ENCODE measurements at regions not wholly inside any gene's neighbourhood (a gene's known extent, or its start where the extent isn't known, plus 50 kb on each side); places are given as distances from the start of the nearest gene placed in this dataset.

DNA sequence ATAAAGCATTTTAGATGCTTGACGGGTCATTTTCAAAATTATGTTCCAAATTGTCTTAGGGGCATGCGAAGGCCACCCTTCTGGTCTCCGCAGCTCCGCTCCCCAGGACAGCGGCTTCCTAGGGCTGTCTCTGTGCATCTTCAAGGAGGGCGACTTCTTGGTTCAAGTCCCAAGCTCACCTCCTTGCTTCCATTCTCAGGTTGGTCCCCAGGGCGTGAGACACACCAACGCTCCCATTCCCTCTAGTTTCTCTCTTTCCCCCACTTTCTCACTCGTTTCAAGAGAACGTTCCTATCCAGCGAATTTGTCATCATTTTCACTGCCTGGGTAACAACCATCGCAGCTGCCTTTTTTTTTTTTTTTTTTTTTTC, 109.4 kb upstream of the CCND2 start:
- Histone ChIP-seq H3K4me3 (ENCODE audit: low read depth, low read length) (peak overlapping the region; percentile 45), H3K27me3 (replicated peaks) (no peaks in the 10 kb centered on the region), H3K27ac (no peak overlapping the region), H3K36me3 (replicated peaks) (no peaks in the 10 kb centered on the region)
- DNase-seq: no peak
- in situ Hi-C loops (cut with HindIII; ENCODE audit: low pct_ligation_motif_present, low sequenced_read_pairs): no loop called here
- TF ChIP-seq, protein P1, sequence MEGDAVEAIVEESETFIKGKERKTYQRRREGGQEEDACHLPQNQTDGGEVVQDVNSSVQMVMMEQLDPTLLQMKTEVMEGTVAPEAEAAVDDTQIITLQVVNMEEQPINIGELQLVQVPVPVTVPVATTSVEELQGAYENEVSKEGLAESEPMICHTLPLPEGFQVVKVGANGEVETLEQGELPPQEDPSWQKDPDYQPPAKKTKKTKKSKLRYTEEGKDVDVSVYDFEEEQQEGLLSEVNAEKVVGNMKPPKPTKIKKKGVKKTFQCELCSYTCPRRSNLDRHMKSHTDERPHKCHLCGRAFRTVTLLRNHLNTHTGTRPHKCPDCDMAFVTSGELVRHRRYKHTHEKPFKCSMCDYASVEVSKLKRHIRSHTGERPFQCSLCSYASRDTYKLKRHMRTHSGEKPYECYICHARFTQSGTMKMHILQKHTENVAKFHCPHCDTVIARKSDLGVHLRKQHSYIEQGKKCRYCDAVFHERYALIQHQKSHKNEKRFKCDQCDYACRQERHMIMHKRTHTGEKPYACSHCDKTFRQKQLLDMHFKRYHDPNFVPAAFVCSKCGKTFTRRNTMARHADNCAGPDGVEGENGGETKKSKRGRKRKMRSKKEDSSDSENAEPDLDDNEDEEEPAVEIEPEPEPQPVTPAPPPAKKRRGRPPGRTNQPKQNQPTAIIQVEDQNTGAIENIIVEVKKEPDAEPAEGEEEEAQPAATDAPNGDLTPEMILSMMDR (IDR thresholded peaks at IDR 0.05; ENCODE audit: low read depth, low read length, missing control alignments): no peak

- Histone ChIP-seq H3K4me3 (ENCODE audit: low read depth, low read length) (no peak overlapping the region), H3K36me3 (replicated peaks) (no peaks in the 10 kb centered on the region), H3K27ac (no peak overlapping the region), H3K27me3 (replicated peaks) (no peaks in the 10 kb centered on the region)
- TF ChIP-seq, protein P1 (IDR thresholded peaks at IDR 0.05; ENCODE audit: low read depth, low read length, missing control alignments): no peak
- in situ Hi-C loops (cut with HindIII; ENCODE audit: low pct_ligation_motif_present, low sequenced_read_pairs): no loop called here
- no peak for DNase-seq
These were observed 111.8 kb upstream of the CCND2 start for GRCh38 chr12:4161718-4162117.

DNA sequence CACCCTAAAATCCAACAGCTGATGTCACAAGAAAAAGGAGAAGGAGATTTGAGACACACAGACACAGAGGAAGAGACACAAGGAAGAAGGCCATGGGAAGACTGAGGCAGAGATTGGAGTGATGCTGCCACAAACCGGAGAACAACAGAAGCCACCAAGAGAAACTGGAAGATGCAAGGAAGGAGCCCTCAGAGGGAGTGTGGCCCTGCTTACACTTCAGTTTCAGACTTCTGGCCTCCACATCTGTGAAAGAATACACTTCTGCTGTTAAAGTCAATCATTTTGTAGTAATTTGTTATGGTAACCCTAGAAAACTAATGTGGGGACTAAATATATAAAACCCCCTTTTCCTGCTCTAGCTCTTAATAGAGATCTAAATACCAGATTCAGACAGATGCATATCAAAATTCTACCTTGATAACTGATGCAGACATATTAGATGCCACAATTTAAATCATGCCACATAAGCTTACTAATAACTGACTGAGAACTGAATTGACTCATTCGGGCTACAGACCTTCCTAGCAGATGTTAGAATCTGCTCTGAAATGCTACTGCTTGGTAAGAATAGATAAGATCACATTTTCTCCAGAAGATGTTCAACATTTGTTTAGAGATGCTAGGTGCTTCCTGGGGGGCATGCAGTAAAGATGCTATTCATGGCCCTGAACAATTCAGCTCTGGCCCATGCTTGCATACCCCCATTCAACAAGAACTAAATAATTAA, 113.1 kb upstream of the CCND2 start:
- DNase-seq: no peak
- Histone ChIP-seq H3K4me3 (ENCODE audit: low read depth, low read length) (no peak overlapping the region), H3K36me3 (replicated peaks) (no peaks in the 10 kb centered on the region), H3K27ac (no peak overlapping the region), H3K27me3 (replicated peaks) (no peaks in the 10 kb centered on the region)
- in situ Hi-C loops (cut with HindIII; ENCODE audit: low pct_ligation_motif_present, low sequenced_read_pairs): no loop called here
- TF ChIP-seq, protein P1 (IDR thresholded peaks at IDR 0.05; ENCODE audit: low read depth, low read length, missing control alignments): no peak

DNA sequence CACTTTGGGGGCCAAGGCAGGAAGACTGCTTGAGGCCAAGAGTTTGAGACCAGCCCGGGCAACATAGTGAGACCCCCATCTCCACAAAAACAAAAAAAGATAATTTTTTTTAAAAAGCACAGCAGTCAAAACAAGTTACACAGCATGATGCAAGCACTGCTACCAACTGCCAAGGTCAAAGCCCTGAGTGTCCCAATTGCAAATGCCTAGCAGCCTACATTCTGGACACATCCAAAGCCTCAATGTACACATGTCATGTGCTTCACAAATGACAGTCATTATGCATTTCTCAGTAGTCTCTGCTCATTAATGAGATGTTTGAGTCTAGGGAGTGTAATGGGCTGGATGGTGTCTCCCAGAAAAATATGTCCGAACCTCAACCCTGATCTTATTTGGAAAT, 113.7 kb upstream of the CCND2 start:
- no peaks in the 10 kb centered on the region for H3K36me3 ChIP-seq (replicated peaks)
- no peaks in the 10 kb centered on the region for H3K27me3 ChIP-seq (replicated peaks)
- H3K27ac ChIP-seq: no peak overlapping the region
- TF ChIP-seq, protein P1 (IDR thresholded peaks at IDR 0.05; ENCODE audit: low read depth, low read length, missing control alignments): no peak
- DNase-seq: no peak
- H3K4me3 ChIP-seq (ENCODE audit: low read depth, low read length): no peak overlapping the region
- in situ Hi-C loops (cut with HindIII; ENCODE audit: low pct_ligation_motif_present, low sequenced_read_pairs): no loop called here

DNA sequence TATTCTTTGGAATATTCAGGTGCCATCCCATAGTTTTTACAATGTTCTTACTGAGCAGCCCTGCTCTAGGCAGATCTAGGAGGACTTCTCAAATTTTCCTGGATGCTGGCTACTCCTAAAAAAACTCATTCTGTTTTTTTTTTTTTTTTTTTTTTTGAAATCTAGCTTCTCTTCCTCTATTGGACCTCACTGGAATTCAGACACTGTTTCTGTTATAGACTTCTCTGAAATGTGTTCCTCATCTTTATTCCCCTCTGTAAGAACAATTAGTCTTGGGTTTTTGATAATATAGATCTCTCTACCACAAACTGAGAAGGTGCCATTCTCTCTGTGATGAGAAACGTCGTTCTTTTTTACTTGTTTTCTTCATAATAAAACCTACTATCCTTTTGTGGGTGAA, 115.3 kb upstream of the CCND2 start:
- Histone ChIP-seq H3K27me3 (replicated peaks) (no peaks in the 10 kb centered on the region), H3K36me3 (replicated peaks) (no peaks in the 10 kb centered on the region), H3K4me3 (ENCODE audit: low read depth, low read length) (no peak overlapping the region), H3K27ac (no peak overlapping the region)
- DNase-seq: no peak
- in situ Hi-C loops (cut with HindIII; ENCODE audit: low pct_ligation_motif_present, low sequenced_read_pairs): no loop called here
- TF ChIP-seq, protein P1 (IDR thresholded peaks at IDR 0.05; ENCODE audit: low read depth, low read length, missing control alignments): no peak

DNA sequence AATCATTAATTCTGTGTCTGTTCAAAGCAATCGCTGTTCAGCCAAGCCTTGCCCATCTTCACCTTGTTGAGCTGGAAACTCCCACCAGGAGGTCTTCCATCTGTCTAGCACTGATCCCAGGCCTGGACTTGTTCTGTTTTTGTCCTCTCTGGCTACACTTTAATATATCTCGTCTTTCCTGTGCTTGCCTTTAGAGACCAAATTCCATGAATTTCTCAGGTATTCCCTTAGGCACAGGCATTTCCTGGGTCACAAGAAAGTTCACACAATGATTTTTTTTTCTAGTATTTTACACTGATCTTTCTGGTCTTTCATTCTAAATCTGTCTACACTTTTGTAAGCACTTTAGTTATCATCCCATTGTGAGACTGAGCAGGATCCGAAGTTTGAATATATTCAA, 116.4 kb upstream of the CCND2 start:
- no peaks in the 10 kb centered on the region for H3K27me3 ChIP-seq (replicated peaks)
- TF ChIP-seq, protein P1 (IDR thresholded peaks at IDR 0.05; ENCODE audit: low read depth, low read length, missing control alignments): no peak
- in situ Hi-C loops (cut with HindIII; ENCODE audit: low pct_ligation_motif_present, low sequenced_read_pairs): no loop called here
- H3K4me3 ChIP-seq (ENCODE audit: low read depth, low read length): no peak overlapping the region
- H3K27ac ChIP-seq: no peak overlapping the region
- no peak for DNase-seq
- no peaks in the 10 kb centered on the region for H3K36me3 ChIP-seq (replicated peaks)

Measured in brain microvascular endothelial cell (primary cell).